BE2C (cell line): ENCODE measurements at regions not wholly inside any gene's neighbourhood (a gene's known extent, or its start where the extent isn't known, plus 50 kb on each side); places are given as distances from the start of the nearest gene placed in this dataset.

ENCODE experiments used
- DNase-seq: peaks from one replicate; pipeline ENCODE4 v3.0.0-alpha.2; 2020
- H3K27me3 ChIP-seq: fragments of 250-450 bp; sonication (Bioruptor Pico); 2 replicates; pipeline ENCODE4 v1.5.1; 2020; ENCODE audit warnings: mild to moderate bottlenecking
- H3K36me3 ChIP-seq: fragments of 250-450 bp; sonication (Bioruptor Pico); 2 replicates; pipeline ENCODE4 v1.5.1; 2020; ENCODE audit warnings: mild to moderate bottlenecking
- H3K4me1 ChIP-seq: fragments of 250-450 bp; sonication (Bioruptor Pico); 2 replicates; pipeline ENCODE4 v1.5.1; 2020
- H3K4me3 ChIP-seq: 2 replicates; pipeline ENCODE4 v1.5.1; 2011; ENCODE audit warnings: low read depth, low read length
- H3K9me3 ChIP-seq: fragments of 250-450 bp; sonication (Bioruptor Pico); 2 replicates; pipeline ENCODE4 v1.5.1; 2020
- TF ChIP-seq, protein P1 (sequence below): IDR thresholded peaks from 2 replicates; pipeline ENCODE4 v1.5.1; 2012; ENCODE audit warnings: mild to moderate bottlenecking, low read depth, low read length

- H3K4me3 ChIP-seq = no peak overlapping the region
- no peak for DNase-seq
- no peaks in the 10 kb centered on the region for H3K27me3 ChIP-seq
- TF ChIP-seq, protein P1, sequence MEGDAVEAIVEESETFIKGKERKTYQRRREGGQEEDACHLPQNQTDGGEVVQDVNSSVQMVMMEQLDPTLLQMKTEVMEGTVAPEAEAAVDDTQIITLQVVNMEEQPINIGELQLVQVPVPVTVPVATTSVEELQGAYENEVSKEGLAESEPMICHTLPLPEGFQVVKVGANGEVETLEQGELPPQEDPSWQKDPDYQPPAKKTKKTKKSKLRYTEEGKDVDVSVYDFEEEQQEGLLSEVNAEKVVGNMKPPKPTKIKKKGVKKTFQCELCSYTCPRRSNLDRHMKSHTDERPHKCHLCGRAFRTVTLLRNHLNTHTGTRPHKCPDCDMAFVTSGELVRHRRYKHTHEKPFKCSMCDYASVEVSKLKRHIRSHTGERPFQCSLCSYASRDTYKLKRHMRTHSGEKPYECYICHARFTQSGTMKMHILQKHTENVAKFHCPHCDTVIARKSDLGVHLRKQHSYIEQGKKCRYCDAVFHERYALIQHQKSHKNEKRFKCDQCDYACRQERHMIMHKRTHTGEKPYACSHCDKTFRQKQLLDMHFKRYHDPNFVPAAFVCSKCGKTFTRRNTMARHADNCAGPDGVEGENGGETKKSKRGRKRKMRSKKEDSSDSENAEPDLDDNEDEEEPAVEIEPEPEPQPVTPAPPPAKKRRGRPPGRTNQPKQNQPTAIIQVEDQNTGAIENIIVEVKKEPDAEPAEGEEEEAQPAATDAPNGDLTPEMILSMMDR = no peak
- H3K4me1 ChIP-seq = no peaks in the 10 kb centered on the region
- no peaks in the 10 kb centered on the region for H3K36me3 ChIP-seq
- no peaks in the 10 kb centered on the region for H3K9me3 ChIP-seq
Measured at GRCh38 chr12:65624554-65625086, 199.7 kb upstream of the HMGA2 start.

- H3K4me3 ChIP-seq = no peak overlapping the region
- H3K4me1 ChIP-seq = no peaks in the 10 kb centered on the region
- no peaks in the 10 kb centered on the region for H3K27me3 ChIP-seq
- TF ChIP-seq, protein P1 = no peak
- no peaks in the 10 kb centered on the region for H3K36me3 ChIP-seq
- H3K9me3 ChIP-seq = no peaks in the 10 kb centered on the region
- no peak for DNase-seq
Measured at GRCh38 chr12:65628061-65628460, 196.2 kb upstream of the HMGA2 start.

DNA sequence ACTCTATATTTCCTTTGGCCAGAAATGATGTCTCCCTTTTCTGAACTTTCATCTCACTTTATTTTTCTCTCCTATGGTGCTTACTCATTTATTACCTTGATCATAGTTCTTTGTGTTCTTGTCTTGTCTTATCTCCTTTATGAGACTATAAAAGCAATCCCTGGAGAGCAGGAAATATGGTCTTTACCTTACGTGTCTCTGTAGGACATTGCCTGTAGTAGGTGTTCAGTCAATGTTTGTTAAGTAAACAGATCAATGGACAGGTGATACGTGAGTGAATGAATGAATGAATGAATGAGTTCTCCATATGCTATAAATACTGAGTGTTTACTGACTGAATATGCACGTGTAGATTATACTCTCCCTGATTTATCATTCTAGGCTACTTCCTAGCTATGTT is 193.7 kb upstream of the HMGA2 start:
- Histone ChIP-seq H3K4me3 (no peak overlapping the region), H3K27me3 (no peaks in the 10 kb centered on the region), H3K4me1 (no peaks in the 10 kb centered on the region), H3K36me3 (no peaks in the 10 kb centered on the region), H3K9me3 (no peaks in the 10 kb centered on the region)
- no peak for DNase-seq
- TF ChIP-seq, protein P1 = no peak

DNA sequence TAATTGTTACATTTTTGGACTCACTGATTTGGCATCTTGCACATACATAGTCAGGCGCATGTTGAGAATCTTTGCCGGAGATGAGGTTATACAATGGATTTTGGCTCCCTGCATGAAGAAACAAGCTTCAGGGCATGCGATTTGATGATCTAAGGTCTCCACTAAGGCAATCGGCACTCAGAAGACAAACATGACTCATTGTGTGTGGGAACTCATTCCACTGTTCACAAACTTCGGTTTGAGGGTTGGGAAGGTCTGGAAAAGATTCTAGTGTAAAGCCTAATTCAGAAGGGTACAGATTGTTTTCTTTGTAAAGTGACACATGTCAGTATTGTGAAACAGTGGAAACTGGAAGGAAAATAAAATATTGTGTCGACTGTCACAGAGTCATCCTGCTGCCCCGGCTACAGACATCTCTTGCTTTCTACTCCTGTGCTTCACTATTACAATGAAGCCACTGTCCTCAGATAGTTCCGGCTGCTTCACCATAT is 192.6 kb upstream of the HMGA2 start:
- no peaks in the 10 kb centered on the region for H3K27me3 ChIP-seq
- no peak overlapping the region for H3K4me3 ChIP-seq
- no peaks in the 10 kb centered on the region for H3K4me1 ChIP-seq
- DNase-seq = no peak
- H3K9me3 ChIP-seq = no peaks in the 10 kb centered on the region
- no peaks in the 10 kb centered on the region for H3K36me3 ChIP-seq
- TF ChIP-seq, protein P1 = no peak

DNA sequence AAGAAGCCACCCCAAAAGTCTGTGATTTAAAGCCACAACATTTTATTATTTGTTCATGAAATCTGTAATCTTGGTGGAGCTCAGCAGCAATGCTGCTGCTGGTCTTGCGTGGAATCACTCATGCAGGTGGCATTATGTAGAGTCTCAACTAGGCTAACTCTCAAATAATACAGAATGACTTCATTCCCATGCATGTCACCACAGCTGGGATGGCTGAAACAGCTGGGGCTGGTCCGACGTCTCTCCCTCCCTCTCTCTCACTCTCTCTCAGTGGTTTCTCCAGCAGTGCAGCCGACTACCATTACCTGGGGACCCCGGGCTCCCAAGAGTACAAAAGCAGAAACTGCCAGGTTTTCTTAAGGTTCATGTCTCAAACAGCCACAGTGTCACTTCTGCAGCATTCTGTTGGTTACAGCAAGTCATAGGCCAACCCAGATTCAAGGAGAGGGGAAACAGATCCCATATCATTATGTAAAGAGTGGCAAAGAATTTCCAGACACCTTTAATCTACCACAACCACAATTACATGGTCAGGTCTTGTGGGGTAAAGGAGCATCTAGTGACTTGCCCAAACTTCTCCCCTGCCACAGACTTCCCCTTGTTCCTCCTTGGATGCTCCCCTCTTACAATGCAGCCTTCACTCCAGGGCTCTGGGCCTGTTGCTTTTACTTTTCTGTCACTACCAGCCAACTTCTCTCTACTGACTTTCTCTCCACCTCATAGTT is 192.0 kb upstream of the HMGA2 start:
- no peaks in the 10 kb centered on the region for H3K36me3 ChIP-seq
- no peaks in the 10 kb centered on the region for H3K9me3 ChIP-seq
- H3K4me3 ChIP-seq = no peak overlapping the region
- no peaks in the 10 kb centered on the region for H3K4me1 ChIP-seq
- TF ChIP-seq, protein P1 = no peak
- no peaks in the 10 kb centered on the region for H3K27me3 ChIP-seq
- DNase-seq = no peak

- DNase-seq = no peak
- Histone ChIP-seq H3K4me3 (no peak overlapping the region), H3K9me3 (no peaks in the 10 kb centered on the region), H3K4me1 (no peaks in the 10 kb centered on the region), H3K27me3 (no peaks in the 10 kb centered on the region), H3K36me3 (no peaks in the 10 kb centered on the region)
- TF ChIP-seq, protein P1 = no peak
Measured at GRCh38 chr12:65634061-65634460, 190.2 kb upstream of the HMGA2 start.
